ENCODE measurements at regions not wholly inside any gene's neighbourhood (a gene's known extent, or its start where the extent isn't known, plus 50 kb on each side); places are given as distances from the start of the nearest gene placed in this dataset.

GRCh38 chr17:74148901-74149596 lies 54.4 kb upstream of the RPL38 start:
- Histone ChIP-seq H4K91ac (ENCODE audit: low read length) (no peak overlapping the region), H2AK5ac (ENCODE audit: low read length, severe bottlenecking) (no peak overlapping the region)
- WGBS = 81% methylated on average over 7 of the region's 7 CpGs

GRCh38 chr17:74149597-74150427 lies 53.7 kb upstream of the RPL38 start:
- WGBS = 70% methylated on average over 9 of the region's 13 CpGs
- H3K4me3 ChIP-seq (ENCODE audit: insufficient read depth in 1 of 2, low read depth in 1 of 2, low read length in 2 of 2) = no peak overlapping the region
- H4K8ac ChIP-seq (ENCODE audit: low read length) = no peak overlapping the region

More at GRCh38 chr17:74148901-74149596, 54.4 kb upstream of the RPL38 start:
- Histone ChIP-seq H3K27me3 (ENCODE audit: control insufficient read depth in 1 of 2, insufficient read depth in 1 of 2, low read length in 2 of 2) (peaks cover 0 to 34% of the 10 kb centered on the region in 2 experiments), H2AFZ (ENCODE audit: low read depth, low read length) (no peak overlapping the region), H2BK5ac (ENCODE audit: low read depth, low read length, poor library complexity, severe bottlenecking) (no peak overlapping the region), H3K4ac (ENCODE audit: low read depth in 1 of 2, low read length in 2 of 2) (no peak overlapping the region), H3K4me2 (ENCODE audit: low read length, poor library complexity, severe bottlenecking) (no peak overlapping the region), H2BK120ac (ENCODE audit: low read depth, low read length) (no peak overlapping the region), H2BK15ac (ENCODE audit: low read depth, poor library complexity, severe bottlenecking) (no peak overlapping the region), H3K27ac (ENCODE audit: low read length, poor library complexity, severe bottlenecking) (no peak overlapping the region), H3K36me3 (ENCODE audit: control insufficient read depth in 1 of 2, insufficient read depth in 2 of 2, low read depth in 1 of 2, low read length in 2 of 2) (no peaks in the 10 kb centered on the region), H3K18ac (ENCODE audit: low read depth in 1 of 2, low read length in 2 of 2) (no peak overlapping the region), H3K9ac (ENCODE audit: low read length) (no peak overlapping the region), H3K4me1 (ENCODE audit: control insufficient read depth, insufficient read depth, low read depth, low read length) (no peaks in the 10 kb centered on the region), H3K9me3 (ENCODE audit: control insufficient read depth, low read length) (peaks cover under 1% of the 10 kb centered on the region), H3K23ac (ENCODE audit: low read length in 2 of 2) (no peak overlapping the region), H3K4me3 (ENCODE audit: insufficient read depth in 1 of 2, low read depth in 1 of 2, low read length in 2 of 2) (no peak overlapping the region), H2BK12ac (ENCODE audit: low read length in 2 of 2) (no peak overlapping the region), H4K8ac (ENCODE audit: low read length) (no peak overlapping the region), H3K79me1 (replicated peaks; ENCODE audit: low read length, poor library complexity, severe bottlenecking) (no peaks in the 10 kb centered on the region), H3K14ac (ENCODE audit: low read length in 2 of 2) (no peak overlapping the region)
- DNase-seq = no peak

GRCh38 chr17:74150428-74151025 lies 53.0 kb upstream of the RPL38 start:
- H3K4ac ChIP-seq (ENCODE audit: low read depth in 1 of 2, low read length in 2 of 2) = no peak overlapping the region
- no peak for DNase-seq
- no peak overlapping the region for H2BK15ac ChIP-seq (ENCODE audit: low read depth, poor library complexity, severe bottlenecking)
- H3K23ac ChIP-seq (ENCODE audit: low read length in 2 of 2) = no peak overlapping the region
- H4K91ac ChIP-seq (ENCODE audit: low read length) = no peak overlapping the region
- H2AK5ac ChIP-seq (ENCODE audit: low read length, severe bottlenecking) = no peak overlapping the region
- 60% methylated on average over 11 of the region's 14 CpGs for WGBS
- no peak overlapping the region for H3K4me3 ChIP-seq (ENCODE audit: insufficient read depth in 1 of 2, low read depth in 1 of 2, low read length in 2 of 2)
- peaks cover 0 to 34% of the 10 kb centered on the region in 2 experiments for H3K27me3 ChIP-seq (ENCODE audit: control insufficient read depth in 1 of 2, insufficient read depth in 1 of 2, low read length in 2 of 2)
- H2AFZ ChIP-seq (ENCODE audit: low read depth, low read length) = no peak overlapping the region
- H4K8ac ChIP-seq (ENCODE audit: low read length) = no peak overlapping the region
- H3K4me2 ChIP-seq (ENCODE audit: low read length, poor library complexity, severe bottlenecking) = no peak overlapping the region
- H3K9ac ChIP-seq (ENCODE audit: low read length) = no peak overlapping the region
- H3K36me3 ChIP-seq (ENCODE audit: control insufficient read depth in 1 of 2, insufficient read depth in 2 of 2, low read depth in 1 of 2, low read length in 2 of 2) = no peaks in the 10 kb centered on the region
- no peak overlapping the region for H3K18ac ChIP-seq (ENCODE audit: low read depth in 1 of 2, low read length in 2 of 2)
- H2BK120ac ChIP-seq (ENCODE audit: low read depth, low read length) = no peak overlapping the region
- no peaks in the 10 kb centered on the region for H3K4me1 ChIP-seq (ENCODE audit: control insufficient read depth, insufficient read depth, low read depth, low read length)
- no peak overlapping the region for H2BK5ac ChIP-seq (ENCODE audit: low read depth, low read length, poor library complexity, severe bottlenecking)
- no peaks in the 10 kb centered on the region for H3K9me3 ChIP-seq (ENCODE audit: control insufficient read depth, low read length)
- H3K14ac ChIP-seq (ENCODE audit: low read length in 2 of 2) = no peak overlapping the region
- H3K79me1 ChIP-seq (replicated peaks; ENCODE audit: low read length, poor library complexity, severe bottlenecking) = no peaks in the 10 kb centered on the region
- H2BK12ac ChIP-seq (ENCODE audit: low read length in 2 of 2) = no peak overlapping the region
- no peak overlapping the region for H3K27ac ChIP-seq (ENCODE audit: low read length, poor library complexity, severe bottlenecking)

More at GRCh38 chr17:74149597-74150427, 53.7 kb upstream of the RPL38 start:
- Histone ChIP-seq H2AK5ac (ENCODE audit: low read length, severe bottlenecking) (no peak overlapping the region), H3K23ac (ENCODE audit: low read length in 2 of 2) (no peak overlapping the region), H2BK15ac (ENCODE audit: low read depth, poor library complexity, severe bottlenecking) (no peak overlapping the region), H3K14ac (ENCODE audit: low read length in 2 of 2) (no peak overlapping the region), H2BK120ac (ENCODE audit: low read depth, low read length) (no peak overlapping the region), H3K79me1 (replicated peaks; ENCODE audit: low read length, poor library complexity, severe bottlenecking) (no peaks in the 10 kb centered on the region), H3K18ac (ENCODE audit: low read depth in 1 of 2, low read length in 2 of 2) (no peak overlapping the region), H2AFZ (ENCODE audit: low read depth, low read length) (no peak overlapping the region), H3K27me3 (ENCODE audit: control insufficient read depth in 1 of 2, insufficient read depth in 1 of 2, low read length in 2 of 2) (peaks cover 0 to 34% of the 10 kb centered on the region in 2 experiments), H3K4me1 (ENCODE audit: control insufficient read depth, insufficient read depth, low read depth, low read length) (no peaks in the 10 kb centered on the region), H3K4me2 (ENCODE audit: low read length, poor library complexity, severe bottlenecking) (no peak overlapping the region), H3K9me3 (ENCODE audit: control insufficient read depth, low read length) (no peaks in the 10 kb centered on the region), H3K36me3 (ENCODE audit: control insufficient read depth in 1 of 2, insufficient read depth in 2 of 2, low read depth in 1 of 2, low read length in 2 of 2) (no peaks in the 10 kb centered on the region), H3K9ac (ENCODE audit: low read length) (no peak overlapping the region), H4K91ac (ENCODE audit: low read length) (no peak overlapping the region), H3K4ac (ENCODE audit: low read depth in 1 of 2, low read length in 2 of 2) (no peak overlapping the region), H2BK5ac (ENCODE audit: low read depth, low read length, poor library complexity, severe bottlenecking) (no peak overlapping the region), H2BK12ac (ENCODE audit: low read length in 2 of 2) (no peak overlapping the region), H3K27ac (ENCODE audit: low read length, poor library complexity, severe bottlenecking) (no peak overlapping the region)
- DNase-seq = no peak

Measured in mesenchymal stem cell (in vitro differentiated cells and primary cell).